CD4-positive, alpha-beta T cell treated with Interleukin-12 subunit alpha and Interleukin-12 subunit beta, for 1 hour (primary cell): ENCODE measurements at regions not wholly inside any gene's neighbourhood (a gene's known extent, or its start where the extent isn't known, plus 50 kb on each side); places are given as distances from the start of the nearest gene placed in this dataset.

Source experiments
- DNase-seq: peaks from one replicate; pipeline ENCODE4 v3.0.0-alpha.2; 2020

DNA sequence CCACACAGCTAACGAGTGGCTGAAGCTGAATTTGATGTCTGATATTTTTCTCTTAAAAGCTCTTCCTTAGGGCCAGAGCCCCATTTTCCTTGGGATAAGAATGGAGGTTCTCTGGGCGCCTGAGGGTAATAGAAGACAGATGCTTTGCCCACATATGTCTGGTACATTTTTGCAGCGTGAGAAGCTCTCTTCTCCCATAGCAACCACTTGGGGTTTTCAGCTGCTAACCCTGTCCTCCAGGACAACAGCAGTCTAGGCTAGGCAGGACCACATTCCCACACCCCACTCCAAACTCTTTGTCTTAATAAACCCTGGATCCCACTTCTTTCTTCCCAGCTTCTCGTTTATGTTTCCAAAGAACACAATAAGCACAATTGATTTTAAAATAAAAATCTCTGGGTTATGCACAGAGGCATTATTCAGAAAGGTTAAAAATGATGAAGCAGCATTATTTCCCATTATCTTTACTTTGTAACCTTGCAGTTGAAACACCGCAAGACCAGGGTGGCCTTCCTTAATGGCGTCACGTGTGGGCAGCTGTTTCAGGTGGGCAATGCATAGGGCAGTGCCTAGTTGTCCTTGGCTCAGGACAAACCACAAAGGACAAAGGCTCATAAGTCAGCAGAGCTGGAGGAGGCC, 56.5 kb upstream of the NTRK3 start:
- DNase-seq = no peak

- DNase-seq = no peak
Measured at GRCh38 chr15:88309363-88309762, 52.8 kb upstream of the NTRK3 start.

- no peak for DNase-seq
Measured at GRCh38 chr15:88307344-88307743, 50.8 kb upstream of the NTRK3 start.
